ENCODE measurements at regions not wholly inside any gene's neighbourhood (a gene's known extent, or its start where the extent isn't known, plus 50 kb on each side); places are given as distances from the start of the nearest gene placed in this dataset.
"Not testable (repeated sequence)": the region's sequence is repeated elsewhere in the genome, so short reads cannot be mapped to it uniquely, and the experiment has no call there.

- no peak for DNase-seq
Measured at GRCh38 chr3:34013818-34014570, 215.6 kb downstream of the PDCD6IP start.

GRCh38 chr3:34015204-34016142 is 217.0 kb downstream of the PDCD6IP start:
- no peak for DNase-seq

GRCh38 chr3:34016925-34017587 is 218.6 kb downstream of the PDCD6IP start:
- no peak for DNase-seq

- DNase-seq = no peak
Measured at GRCh38 chr3:34017757-34018156, 219.3 kb downstream of the PDCD6IP start.

- no peak for DNase-seq
Measured at GRCh38 chr3:34019158-34019557, 220.7 kb downstream of the PDCD6IP start.

- no peak for DNase-seq
Measured at GRCh38 chr3:34020170-34020569, 221.7 kb downstream of the PDCD6IP start.

- DNase-seq = no peak
Measured at GRCh38 chr3:34020726-34021680, 222.6 kb downstream of the PDCD6IP start.

- no peak for DNase-seq
Measured at GRCh38 chr3:34022147-34022546, 223.7 kb downstream of the PDCD6IP start.

- no peak for DNase-seq
Measured at GRCh38 chr3:34024447-34025240, 226.2 kb downstream of the PDCD6IP start.

GRCh38 chr3:34033839-34034238 is 235.4 kb downstream of the PDCD6IP start:
- DNase-seq = no peak

- DNase-seq = no peak
Measured at GRCh38 chr3:34034840-34035239, 236.4 kb downstream of the PDCD6IP start.

GRCh38 chr3:34035775-34036174 is 237.3 kb downstream of the PDCD6IP start:
- DNase-seq = no peak

GRCh38 chr3:34037260-34037659 is 238.8 kb downstream of the PDCD6IP start:
- DNase-seq = no peak

- DNase-seq = no peak
Measured at GRCh38 chr3:34038131-34038530, 239.7 kb downstream of the PDCD6IP start.

GRCh38 chr3:34046154-34046553 is 247.7 kb downstream of the PDCD6IP start:
- no peak for DNase-seq

- no peak for DNase-seq
Measured at GRCh38 chr3:34053626-34054025, 255.2 kb downstream of the PDCD6IP start.

GRCh38 chr3:34056181-34056910 is 257.9 kb downstream of the PDCD6IP start:
- DNase-seq = no peak

GRCh38 chr3:34056951-34057390 is 258.5 kb downstream of the PDCD6IP start:
- DNase-seq = no peak

- not testable (repeated sequence) for DNase-seq
Measured at GRCh38 chr3:34060995-34061394, 262.6 kb downstream of the PDCD6IP start.

- DNase-seq = no peak
Measured at GRCh38 chr3:34065901-34066300, 267.5 kb downstream of the PDCD6IP start.

GRCh38 chr3:34066328-34066727 is 267.9 kb downstream of the PDCD6IP start:
- DNase-seq = no peak

Measured in left hindlimb (tissue), 1 donor.